ENCODE measurements at regions not wholly inside any gene's neighbourhood (a gene's known extent, or its start where the extent isn't known, plus 50 kb on each side); places are given as distances from the start of the nearest gene placed in this dataset.

- H3K4me3 ChIP-seq (ENCODE audit: low read depth, low read length), result no peak overlapping the region
- TF ChIP-seq CTCF (conservative IDR thresholded peaks at IDR 0.05; ENCODE audit: low read depth, low read length), result no peak
- DNase-seq (ENCODE audit: low read depth), result no peak
Measured at GRCh38 chr4:122203407-122203806, 51.3 kb downstream of the BLTP1 start.

GRCh38 chr4:122205687-122206086 is 53.6 kb downstream of the BLTP1 start:
- peak; percentile 19 for TF ChIP-seq CTCF (conservative IDR thresholded peaks at IDR 0.05; ENCODE audit: low read depth, low read length)
- DNase-seq (ENCODE audit: low read depth), result no peak
- H3K4me3 ChIP-seq (ENCODE audit: low read depth, low read length), result no peak overlapping the region

- DNase-seq (ENCODE audit: low read depth), result no peak
- H3K4me3 ChIP-seq (ENCODE audit: low read depth, low read length), result no peak overlapping the region
- no peak for TF ChIP-seq CTCF (conservative IDR thresholded peaks at IDR 0.05; ENCODE audit: low read depth, low read length)
Measured at GRCh38 chr4:122212880-122213279, 60.7 kb downstream of the BLTP1 start.

GRCh38 chr4:122218762-122219161 is 66.6 kb downstream of the BLTP1 start:
- TF ChIP-seq CTCF (conservative IDR thresholded peaks at IDR 0.05; ENCODE audit: low read depth, low read length), result peak; percentile 47
- H3K4me3 ChIP-seq (ENCODE audit: low read depth, low read length), result no peak overlapping the region
- DNase-seq (ENCODE audit: low read depth), result no peak

GRCh38 chr4:122219356-122219755 is 67.2 kb downstream of the BLTP1 start:
- H3K4me3 ChIP-seq (ENCODE audit: low read depth, low read length), result no peak overlapping the region
- TF ChIP-seq CTCF (conservative IDR thresholded peaks at IDR 0.05; ENCODE audit: low read depth, low read length), result no peak

GRCh38 chr4:122221322-122221721 is 69.2 kb downstream of the BLTP1 start:
- no peak for TF ChIP-seq CTCF (conservative IDR thresholded peaks at IDR 0.05; ENCODE audit: low read depth, low read length)
- no peak for DNase-seq (ENCODE audit: low read depth)
- no peak overlapping the region for H3K4me3 ChIP-seq (ENCODE audit: low read depth, low read length)

More at GRCh38 chr4:122219356-122219755, 67.2 kb downstream of the BLTP1 start:
- no peak for DNase-seq (ENCODE audit: low read depth)

GRCh38 chr4:122224348-122224747 is 72.2 kb downstream of the BLTP1 start:
- no peak for DNase-seq (ENCODE audit: low read depth)
- peak; percentile 50 for TF ChIP-seq CTCF (conservative IDR thresholded peaks at IDR 0.05; ENCODE audit: low read depth, low read length)
- no peak overlapping the region for H3K4me3 ChIP-seq (ENCODE audit: low read depth, low read length)
